A549 (cell line): ENCODE measurements at regions not wholly inside any gene's neighbourhood (a gene's known extent, or its start where the extent isn't known, plus 50 kb on each side); places are given as distances from the start of the nearest gene placed in this dataset.

Experiments
- ATAC-seq, 2 experiments: fragments of 200-7000 bp in 1 of 2; fragments of >200 bp in 1 of 2; cut with Nextera tagmentation in 1 of 2; cut with Tn5 transposase in 1 of 2; 3 replicates each; pipeline versions ENCODE4 v1.8.0 to v1.9.1; 2018 to 2020; ENCODE audit warnings: mild to moderate bottlenecking in 1 of 2, moderate library complexity in 1 of 2
- CTCF ChIA-PET: fragments of 300-600 bp; sonication (Branson Sonifier 250); formaldehyde crosslinking; extraction: SDS; loops from one replicate; lab custom pipeline; 2021; ENCODE audit warnings: antibody characterized with exemption, inconsistent platforms; lab: Yijun Ruan, JAX
- POLR2A ChIA-PET: fragments of 350-600 bp; formaldehyde crosslinking; extraction: SDS; loops from one replicate; lab custom pipeline; 2021; ENCODE audit warnings: antibody characterized with exemption, inconsistent platforms; lab: Yijun Ruan, JAX
- DNase-seq, 2 experiments: peaks; one replicate each; pipeline versions ENCODE4 v3.0.0 to v3.0.0-alpha.2; 2011 to 2016; ENCODE audit warnings: low read depth in 1 of 2, low spot score in 1 of 2
- FAIRE-seq: peaks from 2 replicates; lab custom pipeline; 2011; peaks lifted over from hg19 to GRCh38; lab: Jason Lieb, UNC
- H3K27ac ChIP-seq, 2 experiments: fragments of >200 bp; sonication (Bioruptor Twin); formaldehyde crosslinking; 3 replicates each; pipeline ENCODE4 v1.5.1; 2016 to 2017
- H3K4me1 ChIP-seq: fragments of >200 bp; sonication (Bioruptor Twin); formaldehyde crosslinking; 3 replicates; pipeline ENCODE4 v1.6.1; 2016
- H3K4me2 ChIP-seq: fragments of >200 bp; sonication (Bioruptor Twin); formaldehyde crosslinking; 3 replicates; pipeline ENCODE4 v1.6.1; 2016
- H3K4me3 ChIP-seq: fragments of >200 bp; sonication (Bioruptor Twin); formaldehyde crosslinking; 3 replicates; pipeline ENCODE4 v1.5.1; 2016
- H3K9me3 ChIP-seq: fragments of >200 bp; sonication (Bioruptor Twin); formaldehyde crosslinking; 3 replicates; pipeline ENCODE4 v1.6.1; 2016
- ATOH8 ChIP-seq: fragments of 250-450 bp; sonication (Bioruptor Pico); IDR thresholded peaks from 2 replicates; pipeline ENCODE4 v1.5.0; 2020; ENCODE audit warnings: low read depth, mild to moderate bottlenecking, moderate library complexity
- BHLHE40 ChIP-seq: IDR thresholded peaks from 2 replicates; pipeline ENCODE4 v1.6.1; 2012; ENCODE audit warnings: low read depth, low read length, inconsistent platforms
- CBX2 ChIP-seq: fragments of 200-600 bp; sonication (generic); IDR thresholded peaks from 2 replicates; pipeline ENCODE4 v1.6.1; 2016; ENCODE audit warnings: low read depth, mild to moderate bottlenecking, borderline replicate concordance
- CBX8 ChIP-seq: fragments of 200-600 bp; sonication (generic); IDR thresholded peaks from 2 replicates; pipeline ENCODE4 v1.6.1; 2016
- CEBPB ChIP-seq, 2 experiments: fragments of >200 bp in 1 of 2; sonication (Bioruptor Twin) in 1 of 2; formaldehyde crosslinking in 1 of 2; IDR thresholded peaks; 2 replicates each; pipeline ENCODE4 v1.6.1; 2012 to 2016
- CTCF ChIP-seq: fragments of >200 bp; sonication (Bioruptor Twin); formaldehyde crosslinking; IDR thresholded peaks from 3 replicates; pipeline ENCODE4 v1.5.1; 2016
- EHF ChIP-seq: fragments of 250-450 bp; sonication (Bioruptor Pico); IDR thresholded peaks from 2 replicates; pipeline ENCODE4 v1.5.0; 2020; ENCODE audit warnings: mild to moderate bottlenecking
- EHMT2 ChIP-seq: fragments of 200-600 bp; sonication (generic); IDR thresholded peaks from 2 replicates; pipeline ENCODE4 v1.6.1; 2016; ENCODE audit warnings: antibody characterized with exemption, low read depth, mild to moderate bottlenecking, moderate library complexity
- ELK1 ChIP-seq: fragments of 150-350 bp; IDR thresholded peaks from 2 replicates; pipeline ENCODE4 v1.6.1; 2014; ENCODE audit warnings: low read depth, mild to moderate bottlenecking, low read length
- ESRRA ChIP-seq: fragments of 150-350 bp; IDR thresholded peaks from 2 replicates; pipeline ENCODE4 v1.6.1; 2014; ENCODE audit warnings: mild to moderate bottlenecking, low read length, borderline replicate concordance
- FOSB ChIP-seq: fragments of 250-450 bp; sonication (Bioruptor Pico); IDR thresholded peaks from 2 replicates; pipeline ENCODE4 v1.5.0; 2020; ENCODE audit warnings: mild to moderate bottlenecking, moderate library complexity
- HEYL ChIP-seq: fragments of 250-450 bp; sonication (Bioruptor Pico); IDR thresholded peaks from 2 replicates; pipeline ENCODE4 v1.8.0; 2021; ENCODE audit warnings: mild to moderate bottlenecking, moderate library complexity
- HOXA7 ChIP-seq: fragments of 250-450 bp; sonication (Bioruptor Pico); IDR thresholded peaks from 2 replicates; pipeline ENCODE4 v1.5.0; 2020; ENCODE audit warnings: mild to moderate bottlenecking, moderate library complexity
- JUN ChIP-seq, 2 experiments: fragments of >200 bp; sonication (Bioruptor Twin); formaldehyde crosslinking; IDR thresholded peaks; 2 replicates in 1 of 2; 3 replicates in 1 of 2; pipeline ENCODE4 v1.6.1; 2016 to 2017
- MAZ ChIP-seq: fragments of 150-350 bp; IDR thresholded peaks from 2 replicates; pipeline ENCODE4 v1.6.1; 2014; ENCODE audit warnings: antibody characterized with exemption, low read depth, low read length, borderline replicate concordance
- NFE2L2 ChIP-seq: fragments of 150-350 bp; conservative IDR thresholded peaks from 2 replicates; pipeline ENCODE4 v1.6.1; 2014; ENCODE audit warnings: low read length
- NR3C1 ChIP-seq: fragments of >200 bp; sonication (Bioruptor Twin); formaldehyde crosslinking; IDR thresholded peaks from 3 replicates; pipeline ENCODE4 v1.6.1; 2017
- PBX3 ChIP-seq: IDR thresholded peaks from 2 replicates; pipeline ENCODE4 v1.6.1; 2012
- PHF8 ChIP-seq: fragments of 200-600 bp; sonication (generic); IDR thresholded peaks from 2 replicates; pipeline ENCODE4 v1.6.1; 2016; ENCODE audit warnings: low read depth, mild to moderate bottlenecking, antibody characterized with exemption, moderate library complexity, borderline replicate concordance
- POLR2A ChIP-seq: IDR thresholded peaks from 2 replicates; pipeline ENCODE4 v1.6.1; 2012; ENCODE audit warnings: mild to moderate bottlenecking, low read length
- RAD21 ChIP-seq, 2 experiments: fragments of >200 bp in 1 of 2; sonication (Bioruptor Twin) in 1 of 2; formaldehyde crosslinking in 1 of 2; IDR thresholded peaks in 1 of 2; conservative IDR thresholded peaks in 1 of 2; 2 replicates in 1 of 2; 3 replicates in 1 of 2; pipeline ENCODE4 v1.6.1; 2012 to 2018; ENCODE audit warnings: inconsistent platforms in 1 of 2
- RARB ChIP-seq: fragments of 250-450 bp; sonication (Bioruptor Pico); IDR thresholded peaks from 2 replicates; pipeline ENCODE4 v1.8.0; 2021; ENCODE audit warnings: mild to moderate bottlenecking, moderate library complexity
- RCOR1 ChIP-seq: fragments of 150-350 bp; IDR thresholded peaks from 2 replicates; pipeline ENCODE4 v1.6.1; 2014; ENCODE audit warnings: antibody characterized with exemption, low read length, low read depth
- RFX5 ChIP-seq: fragments of 450-650 bp; IDR thresholded peaks from 2 replicates; pipeline ENCODE4 v1.7.1; 2014; ENCODE audit warnings: antibody characterized with exemption, mild to moderate bottlenecking, moderate library complexity
- RNF2 ChIP-seq: fragments of 200-600 bp; sonication (generic); IDR thresholded peaks from 2 replicates; pipeline ENCODE4 v1.6.1; 2016; ENCODE audit warnings: low read depth, mild to moderate bottlenecking, antibody characterized with exemption, moderate library complexity, borderline replicate concordance
- SMC3 ChIP-seq: fragments of >200 bp; sonication (Bioruptor Twin); formaldehyde crosslinking; IDR thresholded peaks from 3 replicates; pipeline ENCODE4 v1.6.1; 2018; ENCODE audit warnings: inconsistent platforms
- TFCP2L1 ChIP-seq: fragments of 250-450 bp; sonication (Bioruptor Pico); IDR thresholded peaks from 2 replicates; pipeline ENCODE4 v1.5.0; 2021; ENCODE audit warnings: mild to moderate bottlenecking
- ZC3H11A ChIP-seq: fragments of 450-650 bp; IDR thresholded peaks from 2 replicates; pipeline ENCODE4 v1.6.1; 2014; ENCODE audit warnings: antibody characterized with exemption, mild to moderate bottlenecking
- ZNF302 ChIP-seq: fragments of 250-450 bp; sonication (Bioruptor Pico); IDR thresholded peaks from 2 replicates; pipeline ENCODE4 v1.9.0; 2021; ENCODE audit warnings: inconsistent platforms, mild to moderate bottlenecking, moderate library complexity
- ZSCAN20 ChIP-seq: fragments of 250-450 bp; sonication (Bioruptor Pico); IDR thresholded peaks from 2 replicates; pipeline ENCODE4 v1.8.0; 2022; ENCODE audit warnings: mild to moderate bottlenecking, moderate library complexity
- WGBS: methylation state at CpG from one replicate; pipeline ENCODE4 v1.1.6; 2017; ENCODE audit errors: missing lambda C conversion rate; 5-methylcytosine and 5-hydroxymethylcytosine counted together

GRCh38 chr16:79867425-79867997 is 267.0 kb upstream of the MAF start:
- TF ChIP-seq RAD21 (conservative IDR thresholded peaks at IDR 0.05 in 1 of 2, IDR thresholded peaks at IDR 0.05 in 1 of 2) (no peak), NFE2L2 (no peak), ZSCAN20 (CRISPR knock-in tag) (no peak), PHF8 (no peak), RFX5 (no peak), ZNF302 (CRISPR knock-in tag) (no peak), PBX3 (no peak), JUN (IDR thresholded peaks at IDR 0.05) (no peak), RARB (CRISPR knock-in tag) (no peak), CTCF (no peak), ESRRA (no peak), EHF (CRISPR knock-in tag) (no peak), MAZ (no peak)
- TF ChIP-seq, all 56 proteins: peak for 0
- Histone ChIP-seq H3K4me3 (no peak overlapping the region), H3K27ac (no peak overlapping the region), H3K4me1 (no peaks in the 10 kb centered on the region), H3K9me3 (no peaks in the 10 kb centered on the region), H3K4me2 (no peak overlapping the region)
- no peak for DNase-seq
- ChIA-PET CTCF (no interaction called here), POLR2A (no interaction called here)
- 53% methylated on average over 4 of the region's 4 CpGs for WGBS
- ATAC-seq: no peak
- no peak for FAIRE-seq

- Histone ChIP-seq H3K4me2 (no peak overlapping the region), H3K27ac (no peak overlapping the region), H3K4me3 (no peak overlapping the region), H3K4me1 (no peaks in the 10 kb centered on the region), H3K9me3 (no peaks in the 10 kb centered on the region)
- FAIRE-seq (no peak), DNase-seq (no peak), ATAC-seq (no peak)
- ChIA-PET POLR2A (no interaction called here), CTCF (interaction anchor here (0.7 kb wide), 1 partner anchor 510 kb away, joined by 3 read pairs; no protein-coding TSS in a partner anchor)
- TF ChIP-seq ZC3H11A (no peak), RNF2 (no peak), CEBPB (IDR thresholded peaks at IDR 0.05) (no peak), CBX2 (no peak), HOXA7 (no peak), FOSB (CRISPR knock-in tag) (no peak), RCOR1 (no peak), BHLHE40 (no peak), TFCP2L1 (CRISPR knock-in tag) (no peak), HEYL (CRISPR knock-in tag) (no peak), POLR2A (no peak), NFE2L2 (no peak), NR3C1 (no peak), ZSCAN20 (CRISPR knock-in tag) (no peak), EHMT2 (no peak), ATOH8 (CRISPR knock-in tag) (no peak), CBX8 (no peak), SMC3 (no peak), ESRRA (no peak), ELK1 (no peak)
- 43% methylated on average over 6 of the region's 6 CpGs for WGBS
Observed at GRCh38 chr16:79865918-79866317, 265.4 kb upstream of the MAF start.
